RWPE2 (cell line): ENCODE measurements at regions not wholly inside any gene's neighbourhood (a gene's known extent, or its start where the extent isn't known, plus 50 kb on each side); places are given as distances from the start of the nearest gene placed in this dataset.

Experiments
- ATAC-seq: fragments of 200-7000 bp; cut with Tn5 transposase; 3 replicates; pipeline ENCODE4 v1.9.1; 2021; ENCODE audit warnings: low read depth
- DNase-seq: peaks from one replicate; pipeline ENCODE4 v3.0.0-alpha.2; 2020; ENCODE audit warnings: low spot score
- H3K27ac ChIP-seq: fragments of 450-650 bp; 2 replicates; pipeline ENCODE4 v1.5.1; 2017; ENCODE audit warnings: mild to moderate bottlenecking; ENCODE audit not compliant: poor library complexity, severe bottlenecking
- H3K27me3 ChIP-seq: fragments of 250-450 bp; sonication (Bioruptor Pico); 2 replicates; pipeline ENCODE4 v1.5.1; 2021; ENCODE audit warnings: mild to moderate bottlenecking, moderate library complexity; ENCODE audit not compliant: insufficient read depth, poor library complexity, severe bottlenecking
- H3K36me3 ChIP-seq: fragments of 250-450 bp; sonication (Bioruptor Pico); 2 replicates; pipeline ENCODE4 v1.5.1; 2020; ENCODE audit warnings: low read depth, mild to moderate bottlenecking, moderate library complexity
- H3K4me1 ChIP-seq: fragments of 250-450 bp; sonication (Bioruptor Pico); 2 replicates; pipeline ENCODE4 v1.5.1; 2021; ENCODE audit warnings: mild to moderate bottlenecking, moderate library complexity; ENCODE audit not compliant: insufficient read depth, poor library complexity, severe bottlenecking
- H3K4me3 ChIP-seq: fragments of 250-450 bp; sonication (Bioruptor Pico); 2 replicates; pipeline ENCODE4 v1.5.1; 2021; ENCODE audit warnings: mild to moderate bottlenecking, moderate library complexity; ENCODE audit not compliant: severe bottlenecking
- H3K9me3 ChIP-seq: fragments of 250-450 bp; sonication (Bioruptor Pico); 2 replicates; pipeline ENCODE4 v1.5.1; 2021; ENCODE audit warnings: mild to moderate bottlenecking, moderate library complexity; ENCODE audit not compliant: severe bottlenecking
- CTCF ChIP-seq: fragments of 450-650 bp; IDR thresholded peaks from one replicate; pipeline ENCODE4 v1.5.1; 2017; ENCODE audit warnings: mild to moderate bottlenecking, moderate library complexity; ENCODE audit not compliant: poor library complexity, severe bottlenecking

- H3K4me3 ChIP-seq: no peak overlapping the region
- no peak overlapping the region for H3K27ac ChIP-seq
- H3K27me3 ChIP-seq: no peaks in the 10 kb centered on the region
- TF ChIP-seq CTCF: no peak
- DNase-seq (no peak), ATAC-seq (no peak)
- no peaks in the 10 kb centered on the region for H3K4me1 ChIP-seq
- H3K9me3 ChIP-seq: no peaks in the 10 kb centered on the region
- no peaks in the 10 kb centered on the region for H3K36me3 ChIP-seq
Measured at GRCh38 chr2:48819206-48819735, 63.7 kb upstream of the LHCGR start.

GRCh38 chr2:48817355-48817754 is 61.8 kb upstream of the LHCGR start:
- no peaks in the 10 kb centered on the region for H3K9me3 ChIP-seq
- no peak overlapping the region for H3K27ac ChIP-seq
- no peaks in the 10 kb centered on the region for H3K4me1 ChIP-seq
- DNase-seq (no peak), ATAC-seq (no peak)
- H3K4me3 ChIP-seq: no peak overlapping the region
- TF ChIP-seq CTCF: no peak
- H3K36me3 ChIP-seq: no peaks in the 10 kb centered on the region
- no peaks in the 10 kb centered on the region for H3K27me3 ChIP-seq

- Histone ChIP-seq H3K36me3 (no peaks in the 10 kb centered on the region), H3K4me1 (no peaks in the 10 kb centered on the region), H3K4me3 (no peak overlapping the region), H3K27me3 (no peaks in the 10 kb centered on the region), H3K9me3 (no peaks in the 10 kb centered on the region), H3K27ac (no peak overlapping the region)
- ATAC-seq (no peak), DNase-seq (no peak)
- TF ChIP-seq CTCF: no peak
Measured at GRCh38 chr2:48812416-48812815, 56.9 kb upstream of the LHCGR start.

- H3K27ac ChIP-seq: no peak overlapping the region
- H3K4me1 ChIP-seq: no peaks in the 10 kb centered on the region
- H3K4me3 ChIP-seq: no peak overlapping the region
- H3K9me3 ChIP-seq: no peaks in the 10 kb centered on the region
- no peaks in the 10 kb centered on the region for H3K27me3 ChIP-seq
- ATAC-seq (no peak), DNase-seq (no peak)
- no peak for TF ChIP-seq CTCF
- H3K36me3 ChIP-seq: no peaks in the 10 kb centered on the region
Measured at GRCh38 chr2:48808311-48808710, 52.8 kb upstream of the LHCGR start.
